ENCODE measurements at regions not wholly inside any gene's neighbourhood (a gene's known extent, or its start where the extent isn't known, plus 50 kb on each side); places are given as distances from the start of the nearest gene placed in this dataset.

DNA sequence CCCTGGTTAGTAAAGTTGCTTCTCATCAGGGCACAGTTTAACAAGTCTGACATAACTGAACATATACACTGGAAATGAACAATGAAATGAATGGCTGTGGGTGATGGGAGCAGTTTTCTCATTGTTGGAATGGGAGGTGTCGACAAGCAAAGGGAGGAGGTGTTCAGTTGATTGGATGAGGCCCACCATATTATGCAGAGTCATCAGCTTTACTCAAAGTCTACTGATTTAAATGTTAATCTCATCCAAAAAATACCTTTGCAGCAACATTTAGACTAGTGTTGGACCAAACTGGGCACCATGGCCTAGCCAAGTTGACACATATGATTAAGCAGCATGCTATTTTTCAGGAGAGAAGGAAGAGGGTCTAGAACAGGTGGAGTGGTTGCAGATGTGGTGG, 201.7 kb downstream of the RAMP3 start:
- no peak for DNase-seq

GRCh38 chr7:45359776-45360175, 202.2 kb downstream of the RAMP3 start:
- no peak for DNase-seq

DNA sequence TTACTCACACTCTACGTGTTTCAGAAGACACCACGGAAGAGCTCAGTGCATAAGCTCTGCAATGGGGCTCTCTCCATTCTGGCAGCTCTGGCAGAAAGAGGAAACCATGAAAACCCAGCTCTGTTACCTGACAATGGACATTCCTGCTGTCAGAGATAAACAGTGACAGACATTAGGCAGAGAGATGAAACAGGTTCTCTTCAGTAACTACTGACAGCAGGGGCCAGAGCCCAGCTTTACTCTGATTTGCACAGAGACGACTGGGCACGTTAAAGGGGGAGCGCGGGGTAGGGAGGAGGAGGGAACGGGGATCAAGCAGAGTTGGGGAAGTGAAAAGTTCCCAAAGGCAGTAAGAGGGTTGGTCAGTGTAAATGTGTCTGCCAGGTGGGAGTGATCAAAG, 206.1 kb downstream of the RAMP3 start:
- DNase-seq = no peak

DNA sequence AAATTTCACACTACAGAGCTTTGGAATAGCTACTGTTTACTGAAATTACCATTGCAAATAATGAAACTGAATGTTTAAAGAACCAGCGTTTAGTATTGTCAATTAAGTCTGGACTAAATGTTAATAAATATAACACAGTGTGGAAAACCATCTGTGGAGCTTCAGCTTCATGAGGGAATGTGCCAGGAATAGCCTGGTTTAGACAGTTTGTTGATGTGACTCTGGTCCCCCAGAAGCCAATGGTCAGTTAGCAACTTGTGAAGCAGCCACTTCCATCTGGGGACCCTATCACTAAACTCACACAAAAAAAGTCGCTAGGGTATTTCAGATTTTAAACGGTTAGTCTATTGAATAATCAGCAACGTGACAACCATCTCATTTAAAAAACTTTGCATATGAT, 207.8 kb downstream of the RAMP3 start:
- DNase-seq = no peak

- DNase-seq = no peak
Observed at GRCh38 chr7:45366475-45366874, 207.7 kb upstream of the ADCY1 start.

- no peak for DNase-seq
Observed at GRCh38 chr7:45367026-45367425, 207.1 kb upstream of the ADCY1 start.

DNA sequence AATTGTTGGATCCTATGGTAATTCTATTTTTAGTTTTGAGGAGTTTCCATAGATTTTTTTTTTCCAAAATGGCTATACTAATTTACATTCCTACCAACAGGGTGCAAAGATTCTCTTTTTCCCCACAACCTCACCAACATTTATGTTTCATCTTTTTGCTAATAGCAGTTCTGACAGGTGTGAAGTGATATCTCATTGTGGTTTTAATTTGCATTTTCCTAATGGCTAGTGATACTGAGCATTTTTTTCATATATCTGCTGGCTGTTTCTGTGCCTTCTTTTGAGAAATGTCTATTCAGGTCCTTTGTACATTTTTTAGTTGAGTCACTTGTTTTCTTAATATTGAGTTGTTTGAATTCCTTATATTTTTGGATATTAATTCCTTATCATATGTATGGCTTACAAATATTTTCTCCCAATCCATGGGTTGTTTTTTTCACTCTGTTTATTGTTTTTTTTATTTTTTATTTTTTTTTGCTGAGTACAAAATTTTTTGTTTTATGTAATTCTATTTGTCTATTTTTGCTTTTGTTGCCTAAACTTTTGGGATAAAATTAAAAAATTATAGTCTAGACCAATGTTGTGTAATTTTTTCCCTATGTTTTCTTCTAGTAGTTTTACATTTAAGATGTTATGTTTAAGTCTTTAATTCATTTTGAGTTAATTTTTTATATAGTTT, 205.9 kb upstream of the ADCY1 start:
- DNase-seq = no peak

- no peak for DNase-seq
Observed at GRCh38 chr7:45384499-45384898, 189.7 kb upstream of the ADCY1 start.

- no peak for DNase-seq
Observed at GRCh38 chr7:45387837-45388236, 186.3 kb upstream of the ADCY1 start.

GRCh38 chr7:45389073-45389872, 184.9 kb upstream of the ADCY1 start:
- DNase-seq = no peak

- no peak for DNase-seq
Observed at GRCh38 chr7:45390180-45390579, 184.0 kb upstream of the ADCY1 start.

GRCh38 chr7:45390731-45391130, 183.4 kb upstream of the ADCY1 start:
- DNase-seq = no peak

DNA sequence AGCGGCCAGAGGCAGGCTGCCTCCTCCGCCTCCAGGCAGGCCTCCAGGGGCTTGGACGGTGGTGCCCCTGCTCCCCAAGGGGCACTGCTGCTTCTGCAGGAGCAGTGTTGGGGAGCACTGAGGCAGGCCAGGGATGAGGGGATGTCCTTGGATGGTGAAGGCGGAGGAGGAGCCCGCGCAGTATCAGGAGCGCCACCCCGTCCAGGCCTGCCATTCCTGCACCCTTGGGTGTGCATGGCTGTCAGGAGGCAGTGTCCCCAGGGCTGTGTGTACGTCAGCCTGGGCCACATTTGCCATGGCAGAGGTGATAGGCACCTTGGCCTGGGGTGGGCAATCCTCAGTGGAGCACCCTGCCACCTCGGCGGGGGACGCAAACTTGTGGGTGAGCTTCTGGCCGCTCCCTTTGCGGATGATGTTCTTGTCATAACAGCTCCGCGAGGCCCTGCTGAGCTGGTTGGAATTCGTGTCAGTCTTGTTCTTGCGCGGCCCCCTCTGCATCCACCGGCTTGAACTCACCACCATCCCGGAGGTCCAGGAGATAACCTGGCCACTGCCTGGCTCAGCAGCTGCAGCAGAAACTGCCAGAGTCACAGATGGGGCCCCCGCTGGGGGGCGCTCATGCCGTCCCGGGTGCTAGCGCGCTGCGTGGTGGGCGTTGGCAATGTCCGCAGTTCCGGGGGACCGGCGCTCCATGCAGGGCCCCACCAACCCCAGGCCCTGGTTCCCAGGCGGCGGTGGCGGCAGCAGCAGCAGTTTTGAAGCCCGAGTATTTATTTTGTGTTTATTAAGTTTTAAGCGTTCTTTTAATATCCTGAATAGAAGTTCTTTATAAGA, 182.3 kb upstream of the ADCY1 start:
- no peak for DNase-seq

DNA sequence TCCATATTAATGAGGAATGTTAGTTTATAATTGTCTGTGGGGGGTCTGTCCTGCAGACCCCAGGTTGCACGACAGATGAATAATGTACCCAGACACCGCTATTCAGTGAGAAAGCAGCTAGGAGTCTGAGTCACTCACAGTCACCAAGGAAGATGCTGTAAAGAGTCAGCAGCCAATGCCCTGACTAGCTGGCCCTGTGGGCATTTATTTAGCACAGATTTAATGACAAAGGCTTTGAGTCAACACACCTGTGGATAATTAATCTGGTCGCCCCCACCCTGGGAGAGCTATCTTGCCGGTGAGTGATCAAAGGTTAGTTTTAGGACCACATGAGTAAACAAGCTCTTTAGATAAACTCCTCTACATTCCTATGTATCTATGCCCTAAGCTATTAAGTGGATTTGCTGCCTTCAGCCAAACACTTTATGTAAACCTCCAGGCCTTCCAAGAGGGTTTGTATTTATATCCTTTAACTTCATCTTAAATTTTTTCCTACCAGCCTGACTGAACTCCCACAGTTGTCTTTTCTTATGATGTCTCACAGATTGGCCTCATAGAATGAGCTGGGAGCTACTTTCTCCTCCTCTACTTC, 180.0 kb upstream of the ADCY1 start:
- no peak for DNase-seq

- no peak for DNase-seq
Observed at GRCh38 chr7:45399069-45399468, 175.1 kb upstream of the ADCY1 start.

DNA sequence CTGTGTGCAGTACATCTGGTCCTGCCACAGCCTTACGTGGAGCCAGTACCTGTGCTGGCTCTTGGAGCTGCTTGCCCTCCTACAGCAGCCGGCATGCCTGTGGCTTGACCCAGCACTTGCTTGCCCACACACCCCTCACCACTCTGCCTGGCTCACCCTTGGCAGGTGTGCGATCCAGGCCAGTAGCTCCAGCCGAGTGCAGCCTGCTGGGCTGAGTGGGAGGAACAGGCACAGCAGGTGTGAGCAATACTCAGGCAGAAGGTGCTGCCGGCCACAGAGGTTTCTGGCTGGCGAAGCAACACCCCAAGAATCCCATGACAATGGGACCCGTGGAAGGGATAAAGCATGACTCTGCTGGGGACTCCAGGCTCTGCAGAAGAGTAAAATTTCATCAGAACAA, 173.5 kb upstream of the ADCY1 start:
- no peak for DNase-seq

DNA sequence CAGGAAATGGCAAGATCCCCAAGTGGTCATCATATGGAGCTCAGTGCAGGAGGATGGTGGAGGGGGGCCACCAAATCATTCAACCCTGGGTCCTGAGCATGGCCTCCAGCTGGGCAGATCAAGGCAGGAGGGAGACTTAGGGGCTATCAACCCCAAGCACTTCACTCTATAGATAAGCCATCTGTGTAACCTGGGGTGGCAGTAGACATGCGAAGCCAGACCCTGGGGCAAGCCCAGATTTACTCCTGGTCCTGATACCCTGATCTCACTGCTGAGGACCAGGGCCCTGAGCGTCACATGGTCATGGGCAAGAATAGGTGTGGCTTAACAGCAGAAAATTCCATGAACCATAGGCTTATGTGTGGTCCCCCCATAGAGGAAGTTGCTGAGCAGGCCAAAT, 173.0 kb upstream of the ADCY1 start:
- DNase-seq = no peak

- no peak for DNase-seq
Observed at GRCh38 chr7:45401851-45402250, 172.3 kb upstream of the ADCY1 start.

GRCh38 chr7:45402480-45403218, 171.5 kb upstream of the ADCY1 start:
- no peak for DNase-seq

GRCh38 chr7:45404622-45405021, 169.5 kb upstream of the ADCY1 start:
- no peak for DNase-seq

DNA sequence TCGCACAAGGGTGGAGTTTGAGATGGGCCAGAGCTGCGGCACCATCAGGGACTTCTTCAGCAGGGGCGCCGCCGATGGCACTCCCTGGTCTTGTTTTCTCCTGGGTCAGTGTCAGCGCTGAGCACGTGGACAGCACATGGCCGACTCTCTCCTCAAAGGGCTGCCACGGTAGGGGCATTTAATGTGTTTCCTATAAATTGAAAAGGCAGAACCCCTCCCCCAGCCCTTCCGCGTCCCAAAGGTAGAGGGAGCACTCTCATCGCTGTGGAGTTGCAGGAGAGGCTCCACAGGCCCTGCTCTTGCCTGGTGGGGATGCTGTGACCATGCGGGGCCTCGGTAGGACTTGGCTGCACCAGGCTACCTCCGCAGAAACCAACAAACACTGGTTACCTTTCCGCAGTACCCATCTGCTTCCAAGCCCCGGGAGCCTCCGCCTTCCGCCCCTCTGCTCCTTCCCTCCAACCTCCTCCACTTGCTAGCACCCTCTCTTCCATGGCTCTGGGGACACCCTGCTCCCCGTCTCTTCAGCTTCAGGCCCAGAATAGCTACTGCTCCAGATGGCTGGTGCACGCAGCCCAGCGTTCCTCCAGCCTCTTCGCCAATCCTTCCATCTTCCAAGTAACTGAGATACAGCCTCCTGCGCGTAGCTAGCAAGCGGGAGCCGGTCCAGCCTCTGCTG, 166.3 kb upstream of the ADCY1 start:
- DNase-seq = peak in 1 of 14 donors; percentile 2

DNA sequence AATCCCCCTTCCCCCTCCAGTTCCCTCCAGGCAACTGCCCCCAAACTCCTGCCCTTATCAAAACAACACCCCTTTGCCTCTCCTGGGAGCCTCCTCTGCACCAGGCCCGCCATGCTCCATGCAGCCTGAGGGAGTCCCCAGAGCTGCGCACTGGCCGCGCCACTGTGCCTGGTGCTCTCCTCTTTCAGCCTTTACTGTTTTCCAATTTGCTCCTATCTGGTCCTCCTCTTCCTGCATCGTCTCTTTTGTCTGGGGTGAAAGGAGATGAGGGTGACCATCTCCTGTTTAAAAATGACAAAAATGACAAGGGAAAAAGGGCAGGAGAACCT, 165.8 kb upstream of the ADCY1 start:
- DNase-seq = no peak

All from C1 segment of cervical spinal cord (tissue), 14 donors.